SK-N-SH (cell line): ENCODE measurements at regions not wholly inside any gene's neighbourhood (a gene's known extent, or its start where the extent isn't known, plus 50 kb on each side); places are given as distances from the start of the nearest gene placed in this dataset.
"Not testable (repeated sequence)": the region's sequence is repeated elsewhere in the genome, so short reads cannot be mapped to it uniquely, and the experiment has no call there.

Source experiments
- CTCF ChIA-PET: fragments of 300-600, 350-600 bp; formaldehyde crosslinking; extraction: SDS; loops from one replicate; lab custom pipeline; 2021; lab: Yijun Ruan, JAX
- POLR2A ChIA-PET: fragments of 350-600 bp; sonication (Branson Sonifier 250); formaldehyde crosslinking; extraction: SDS; loops from one replicate; lab custom pipeline; 2020; ENCODE audit warnings: antibody characterized with exemption, inconsistent platforms; lab: Yijun Ruan, JAX
- DNase-seq: peaks from one replicate; pipeline ENCODE4 v3.0.0; 2012
- H2AFZ ChIP-seq: fragments of 200-600 bp; sonication (generic); 2 replicates; pipeline ENCODE4 v1.8.1; 2016; ENCODE audit warnings: antibody characterized with exemption, mild to moderate bottlenecking, low read depth
- H3F3A ChIP-seq: fragments of 200-600 bp; sonication (generic); replicated peaks from 2 replicates; pipeline ENCODE3; 2016; ENCODE audit warnings: antibody characterized with exemption, mild to moderate bottlenecking; ENCODE audit not compliant: insufficient read depth
- H3K27ac ChIP-seq, 2 experiments: fragments of 200-500 bp in 1 of 2; fragments of 200-600 bp in 1 of 2; sonication (Bioruptor generic) in 1 of 2; sonication (generic), shearing (Covaris generic) in 1 of 2; 2 replicates each; pipeline versions ENCODE4 v1.5.1 to v1.6.1; 2014 to 2016; ENCODE audit warnings: low read depth in 2 of 2, inconsistent platforms in 1 of 2, low read length in 1 of 2, mild to moderate bottlenecking in 1 of 2, mixed read lengths in 1 of 2
- H3K27me3 ChIP-seq: fragments of 200-600 bp; sonication (generic), shearing (Covaris generic); 2 replicates; pipeline ENCODE4 v1.6.1; 2016; ENCODE audit warnings: mixed run types; ENCODE audit not compliant: insufficient read depth
- H3K36me3 ChIP-seq, 2 experiments: fragments of 200-500 bp in 1 of 2; fragments of 200-600 bp in 1 of 2; sonication (Bioruptor generic) in 1 of 2; sonication (generic) in 1 of 2; replicated peaks in 1 of 2; 2 replicates each; pipeline versions ENCODE3 to v1.5.1; 2014 to 2016; ENCODE audit warnings: low read length in 1 of 2, mild to moderate bottlenecking in 1 of 2; ENCODE audit not compliant: insufficient read depth in 2 of 2, control insufficient read depth in 1 of 2
- H3K4me1 ChIP-seq, 2 experiments: fragments of 200-500 bp in 1 of 2; fragments of 200-600 bp in 1 of 2; sonication (Bioruptor generic) in 1 of 2; sonication (generic), shearing (Covaris generic) in 1 of 2; 2 replicates each; pipeline versions ENCODE4 v1.5.1 to v1.6.1; 2014 to 2016; ENCODE audit warnings: low read depth in 1 of 2, low read length in 1 of 2, mixed run types in 1 of 2; ENCODE audit not compliant: insufficient read depth in 2 of 2, control insufficient read depth in 1 of 2
- H3K4me2 ChIP-seq: fragments of 200-600 bp; sonication (generic), shearing (Covaris generic); 2 replicates; pipeline ENCODE4 v1.6.1; 2017; ENCODE audit warnings: mixed run types
- H3K4me3 ChIP-seq, 2 experiments: fragments of 200-500 bp in 1 of 2; fragments of 200-600 bp in 1 of 2; sonication (Bioruptor generic) in 1 of 2; sonication (generic), shearing (Covaris generic) in 1 of 2; 2 replicates each; pipeline versions ENCODE4 v1.5.1 to v1.8.1; 2014 to 2016; ENCODE audit warnings: low read depth in 2 of 2, inconsistent platforms in 1 of 2, low read length in 1 of 2, mild to moderate bottlenecking in 1 of 2, mixed read lengths in 1 of 2, moderate library complexity in 1 of 2
- H3K79me2 ChIP-seq: fragments of 200-600 bp; sonication (generic); 2 replicates; pipeline ENCODE4 v1.8.1; 2017; ENCODE audit warnings: mild to moderate bottlenecking; ENCODE audit not compliant: insufficient read depth
- H3K9ac ChIP-seq: fragments of 200-600 bp; sonication (generic); 2 replicates; pipeline ENCODE4 v1.6.1; 2017; ENCODE audit warnings: mixed run types
- H3K9me2 ChIP-seq: fragments of 200-600 bp; sonication (generic); 2 replicates; pipeline ENCODE4 v1.6.1; 2017; ENCODE audit warnings: mixed run types
- H3K9me3 ChIP-seq: fragments of 200-600 bp; sonication (generic); 2 replicates; pipeline ENCODE4 v1.6.1; 2017; ENCODE audit warnings: mixed run types, mild to moderate bottlenecking, moderate library complexity
- H4K20me1 ChIP-seq: fragments of 200-600 bp; sonication (generic); 2 replicates; pipeline ENCODE4 v1.6.1; 2017; ENCODE audit warnings: mild to moderate bottlenecking, mixed run types; ENCODE audit not compliant: insufficient read depth
- EZH2phosphoT487 ChIP-seq: fragments of 200-600 bp; sonication (generic); IDR thresholded peaks from 2 replicates; pipeline ENCODE4 v1.6.1; 2017; ENCODE audit warnings: low read depth, mixed run types, mild to moderate bottlenecking, antibody characterized with exemption, moderate library complexity, borderline replicate concordance
- FOXM1 ChIP-seq: IDR thresholded peaks from 2 replicates; pipeline ENCODE4 v1.4.0; 2012; ENCODE audit warnings: low read depth, mild to moderate bottlenecking
- JUND ChIP-seq: IDR thresholded peaks from 2 replicates; pipeline ENCODE4 v1.4.0; 2012
- MEF2A ChIP-seq: IDR thresholded peaks from 2 replicates; pipeline ENCODE4 v1.4.0; 2012; ENCODE audit warnings: low read depth, borderline replicate concordance
- NFIC ChIP-seq: IDR thresholded peaks from 2 replicates; pipeline ENCODE4 v1.4.0; 2012; ENCODE audit warnings: borderline replicate concordance
- NRF1 ChIP-seq: IDR thresholded peaks from 2 replicates; pipeline ENCODE4 v1.6.1; 2012; ENCODE audit warnings: low read depth, mild to moderate bottlenecking, low read length
- POLR2AphosphoS5 ChIP-seq: IDR thresholded peaks from 2 replicates; pipeline ENCODE4 v1.6.1; 2012; ENCODE audit warnings: low read depth, low read length
- RAD21 ChIP-seq: IDR thresholded peaks from 2 replicates; pipeline ENCODE4 v1.6.1; 2012; ENCODE audit warnings: mild to moderate bottlenecking, low read length
- RFX5 ChIP-seq: IDR thresholded peaks from 2 replicates; pipeline ENCODE4 v1.6.1; 2012; ENCODE audit warnings: mild to moderate bottlenecking, improper control_type of control experiment, low read length
- SMC3 ChIP-seq: IDR thresholded peaks from 2 replicates; pipeline ENCODE4 v1.6.1; 2012; ENCODE audit warnings: low read depth, low read length, improper control_type of control experiment
- TAF1 ChIP-seq: IDR thresholded peaks from 2 replicates; pipeline ENCODE4 v1.6.1; 2012; ENCODE audit warnings: low read depth, mild to moderate bottlenecking, low read length, moderate library complexity, borderline replicate concordance
- TCF12 ChIP-seq: IDR thresholded peaks from 2 replicates; pipeline ENCODE4 v1.4.0; 2012
- TEAD4 ChIP-seq: IDR thresholded peaks from 2 replicates; pipeline ENCODE4 v1.4.0; 2012; ENCODE audit warnings: mild to moderate bottlenecking, borderline replicate concordance; ENCODE audit not compliant: insufficient read depth
- ZBTB33 ChIP-seq: IDR thresholded peaks from 2 replicates; pipeline ENCODE4 v1.4.0; 2012; ENCODE audit warnings: low read depth, borderline replicate concordance
- WGBS: methylation state at CpG from one replicate; pipeline ENCODE4 v1.1.6; 2017; ENCODE audit warnings: low lambda C conversion rate; 5-methylcytosine and 5-hydroxymethylcytosine counted together
- TF ChIP-seq, protein P1 (sequence below): IDR thresholded peaks from 2 replicates; pipeline ENCODE4; 2012
- TF ChIP-seq, protein P2 (sequence below): IDR thresholded peaks from 2 replicates; pipeline ENCODE4 v1.6.1; 2012; ENCODE audit warnings: mild to moderate bottlenecking, low read depth, low read length, moderate library complexity

GRCh38 chr2:83879127-83879526, 580.0 kb downstream of the SUCLG1 start:
- Histone ChIP-seq H2AFZ (no peak overlapping the region), H3K36me3 (no peaks in the 10 kb centered on the region), H3F3A (no peaks in the 10 kb centered on the region), H3K4me3 (no peak overlapping the region), H3K9me2 (no peaks in the 10 kb centered on the region), H3K27me3 (no peaks in the 10 kb centered on the region), H3K27ac (no peak overlapping the region), H3K9me3 (no peaks in the 10 kb centered on the region), H3K9ac (no peak overlapping the region), H3K4me2 (no peak overlapping the region), H3K4me1 (no peaks in the 10 kb centered on the region), H3K79me2 (no peaks in the 10 kb centered on the region), H4K20me1 (no peaks in the 10 kb centered on the region)
- no peak for DNase-seq
- CTCF ChIA-PET, result no interaction called here
- TF ChIP-seq TAF1 (no peak), ZBTB33 (no peak), POLR2AphosphoS5 (no peak), NFIC (no peak), MEF2A (no peak), RAD21 (no peak), EZH2phosphoT487 (no peak), RFX5 (no peak), TCF12 (no peak), SMC3 (no peak), TEAD4 (no peak), NRF1 (no peak), JUND (no peak), FOXM1 (no peak)
- TF ChIP-seq, protein P1, sequence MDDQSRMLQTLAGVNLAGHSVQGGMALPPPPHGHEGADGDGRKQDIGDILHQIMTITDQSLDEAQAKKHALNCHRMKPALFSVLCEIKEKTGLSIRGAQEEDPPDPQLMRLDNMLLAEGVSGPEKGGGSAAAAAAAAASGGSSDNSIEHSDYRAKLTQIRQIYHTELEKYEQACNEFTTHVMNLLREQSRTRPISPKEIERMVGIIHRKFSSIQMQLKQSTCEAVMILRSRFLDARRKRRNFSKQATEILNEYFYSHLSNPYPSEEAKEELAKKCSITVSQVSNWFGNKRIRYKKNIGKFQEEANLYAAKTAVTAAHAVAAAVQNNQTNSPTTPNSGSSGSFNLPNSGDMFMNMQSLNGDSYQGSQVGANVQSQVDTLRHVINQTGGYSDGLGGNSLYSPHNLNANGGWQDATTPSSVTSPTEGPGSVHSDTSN, result no peak
- TF ChIP-seq, protein P2, sequence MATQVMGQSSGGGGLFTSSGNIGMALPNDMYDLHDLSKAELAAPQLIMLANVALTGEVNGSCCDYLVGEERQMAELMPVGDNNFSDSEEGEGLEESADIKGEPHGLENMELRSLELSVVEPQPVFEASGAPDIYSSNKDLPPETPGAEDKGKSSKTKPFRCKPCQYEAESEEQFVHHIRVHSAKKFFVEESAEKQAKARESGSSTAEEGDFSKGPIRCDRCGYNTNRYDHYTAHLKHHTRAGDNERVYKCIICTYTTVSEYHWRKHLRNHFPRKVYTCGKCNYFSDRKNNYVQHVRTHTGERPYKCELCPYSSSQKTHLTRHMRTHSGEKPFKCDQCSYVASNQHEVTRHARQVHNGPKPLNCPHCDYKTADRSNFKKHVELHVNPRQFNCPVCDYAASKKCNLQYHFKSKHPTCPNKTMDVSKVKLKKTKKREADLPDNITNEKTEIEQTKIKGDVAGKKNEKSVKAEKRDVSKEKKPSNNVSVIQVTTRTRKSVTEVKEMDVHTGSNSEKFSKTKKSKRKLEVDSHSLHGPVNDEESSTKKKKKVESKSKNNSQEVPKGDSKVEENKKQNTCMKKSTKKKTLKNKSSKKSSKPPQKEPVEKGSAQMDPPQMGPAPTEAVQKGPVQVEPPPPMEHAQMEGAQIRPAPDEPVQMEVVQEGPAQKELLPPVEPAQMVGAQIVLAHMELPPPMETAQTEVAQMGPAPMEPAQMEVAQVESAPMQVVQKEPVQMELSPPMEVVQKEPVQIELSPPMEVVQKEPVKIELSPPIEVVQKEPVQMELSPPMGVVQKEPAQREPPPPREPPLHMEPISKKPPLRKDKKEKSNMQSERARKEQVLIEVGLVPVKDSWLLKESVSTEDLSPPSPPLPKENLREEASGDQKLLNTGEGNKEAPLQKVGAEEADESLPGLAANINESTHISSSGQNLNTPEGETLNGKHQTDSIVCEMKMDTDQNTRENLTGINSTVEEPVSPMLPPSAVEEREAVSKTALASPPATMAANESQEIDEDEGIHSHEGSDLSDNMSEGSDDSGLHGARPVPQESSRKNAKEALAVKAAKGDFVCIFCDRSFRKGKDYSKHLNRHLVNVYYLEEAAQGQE, result no peak
- 74% methylated on average over 20 of the region's 20 CpGs for WGBS
- POLR2A ChIA-PET, result no interaction called here

- CTCF ChIA-PET, H3K79me2 ChIP-seq, H4K20me1 ChIP-seq, H3K36me3 ChIP-seq, DNase-seq, H3K9me3 ChIP-seq, H3K4me3 ChIP-seq, H3K9ac ChIP-seq, H2AFZ ChIP-seq, H3F3A ChIP-seq, H3K4me1 ChIP-seq, H3K9me2 ChIP-seq, H3K27ac ChIP-seq, H3K4me2 ChIP-seq, H3K27me3 ChIP-seq, POLR2A ChIA-PET: not testable (repeated sequence)
- WGBS, result 42% methylated on average over 11 of the region's 17 CpGs
These were observed 581.8 kb downstream of the SUCLG1 start for GRCh38 chr2:83877261-83877660.
